T-helper 17 cell (primary cell): ENCODE measurements at regions not wholly inside any gene's neighbourhood (a gene's known extent, or its start where the extent isn't known, plus 50 kb on each side); places are given as distances from the start of the nearest gene placed in this dataset.
"Not testable (repeated sequence)": the region's sequence is repeated elsewhere in the genome, so short reads cannot be mapped to it uniquely, and the experiment has no call there.

ENCODE experiments used
- ATAC-seq: fragments of 150-1000 bp; cut with Tn5 transposase; 2 replicates; pipeline ENCODE4 v1.10.0; 2021; ENCODE audit warnings: mild to moderate bottlenecking, moderate library complexity
- DNase-seq, 3 donors: peaks; one replicate each; pipeline versions ENCODE4 v3.0.0 to v3.0.0-alpha.2; 2020 to 2021
- H3K9me3 ChIP-seq: one replicate; pipeline ENCODE4 v1.7.0; 2013; ENCODE audit warnings: low read length, mild to moderate bottlenecking; ENCODE audit not compliant: control insufficient read depth, poor library complexity, severe bottlenecking
- H3K27ac Mint-ChIP-seq: one replicate; pipeline ENCODE4 v1.8.0; 2022; ENCODE audit warnings: mild to moderate bottlenecking, moderate library complexity, mixed read lengths
- H3K27me3 Mint-ChIP-seq: one replicate; pipeline ENCODE4 v1.8.0; 2022; ENCODE audit warnings: mixed read lengths
- H3K36me3 Mint-ChIP-seq: one replicate; pipeline ENCODE4 v1.8.0; 2022; ENCODE audit warnings: low read depth, mixed read lengths
- H3K4me1 Mint-ChIP-seq: one replicate; pipeline ENCODE4 v1.8.0; 2022; ENCODE audit warnings: mild to moderate bottlenecking, mixed read lengths
- H3K4me3 Mint-ChIP-seq: one replicate; pipeline ENCODE4 v1.8.0; 2022; ENCODE audit warnings: mild to moderate bottlenecking, moderate library complexity, mixed read lengths

GRCh38 chr2:87343347-87343746 lies 321.7 kb upstream of the PLGLB1 start:
- ATAC-seq, H3K4me3 Mint-ChIP-seq, H3K36me3 Mint-ChIP-seq, H3K27me3 Mint-ChIP-seq, H3K9me3 ChIP-seq, H3K4me1 Mint-ChIP-seq, H3K27ac Mint-ChIP-seq, DNase-seq: not testable (repeated sequence)

- ATAC-seq, H3K9me3 ChIP-seq, H3K4me1 Mint-ChIP-seq, H3K36me3 Mint-ChIP-seq, H3K4me3 Mint-ChIP-seq, H3K27ac Mint-ChIP-seq, H3K27me3 Mint-ChIP-seq, DNase-seq: not testable (repeated sequence)
These were observed 323.6 kb upstream of the PLGLB1 start for GRCh38 chr2:87345283-87345682.

GRCh38 chr2:87348556-87348955 lies 326.9 kb upstream of the PLGLB1 start:
- not testable (repeated sequence) for H3K4me1 Mint-ChIP-seq, H3K36me3 Mint-ChIP-seq, H3K27ac Mint-ChIP-seq, DNase-seq, H3K9me3 ChIP-seq, ATAC-seq, H3K4me3 Mint-ChIP-seq, H3K27me3 Mint-ChIP-seq

DNA sequence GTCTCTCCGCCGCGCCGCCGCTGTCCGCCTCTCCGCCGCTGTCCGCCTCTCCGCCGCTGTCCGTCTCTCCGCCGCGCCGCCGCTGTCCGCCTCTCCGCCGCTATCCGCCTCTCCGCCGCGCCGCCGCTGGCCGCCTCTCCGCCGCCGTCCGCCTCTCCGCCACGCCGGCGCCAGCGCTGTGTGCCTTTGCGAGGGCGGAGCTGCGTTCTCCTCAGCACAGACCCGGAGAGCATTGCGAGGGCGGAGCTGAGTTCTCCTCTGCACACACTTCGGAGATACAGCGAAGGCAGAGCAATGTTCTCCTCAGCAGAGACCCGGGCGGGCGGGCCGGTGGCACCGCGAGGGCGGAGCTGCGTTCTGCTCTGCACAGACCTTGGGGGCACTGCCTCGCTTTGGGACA lies 327.4 kb upstream of the PLGLB1 start:
- not testable (repeated sequence) for DNase-seq

DNA sequence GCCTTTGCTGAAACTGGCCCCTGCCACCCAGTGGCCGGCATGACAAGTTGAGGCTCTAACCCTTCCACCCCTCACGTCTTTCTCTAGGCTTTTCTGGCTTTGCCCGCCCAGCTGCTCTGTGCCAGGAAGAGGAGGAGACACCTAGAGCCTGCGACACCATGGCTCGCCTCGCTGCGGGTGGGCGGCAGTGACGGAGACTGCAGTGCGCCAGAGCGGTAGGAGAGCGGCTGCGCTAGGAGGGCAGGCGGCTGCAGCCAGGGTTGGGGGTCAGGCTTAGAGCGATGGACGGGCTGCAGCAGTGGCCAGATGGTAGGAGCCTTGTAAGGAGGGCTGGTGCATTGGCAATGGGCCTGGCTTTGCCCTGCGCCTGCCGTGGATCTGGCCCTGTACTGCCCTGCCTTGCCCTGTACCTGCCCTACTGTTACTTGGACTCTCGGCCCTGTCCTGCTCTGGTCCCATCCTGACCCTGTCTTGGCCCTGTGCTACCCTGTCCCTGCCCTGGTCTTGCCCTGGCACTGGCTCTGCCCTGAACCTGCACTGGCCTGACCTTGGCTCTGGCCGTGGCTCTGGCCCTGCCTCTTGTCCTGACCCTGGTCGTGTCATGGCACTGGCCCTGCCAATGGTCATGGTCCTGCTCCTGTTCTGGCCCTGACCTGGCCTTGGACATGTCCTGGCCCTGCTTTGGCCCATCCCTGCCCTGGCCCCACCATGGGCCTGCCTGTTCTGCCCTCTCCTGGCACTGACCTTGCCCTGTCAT lies 330.7 kb upstream of the PLGLB1 start:
- H3K4me3 Mint-ChIP-seq, H3K9me3 ChIP-seq, H3K27me3 Mint-ChIP-seq, ATAC-seq, H3K4me1 Mint-ChIP-seq, H3K27ac Mint-ChIP-seq, DNase-seq, H3K36me3 Mint-ChIP-seq: not testable (repeated sequence)

More for the DNA sequence above, 327.4 kb upstream of the PLGLB1 start:
- H3K4me3 Mint-ChIP-seq = peak overlapping the region; percentile 55
- ATAC-seq, H3K4me1 Mint-ChIP-seq, H3K36me3 Mint-ChIP-seq, H3K9me3 ChIP-seq, H3K27ac Mint-ChIP-seq, H3K27me3 Mint-ChIP-seq: not testable (repeated sequence)

- ATAC-seq, H3K9me3 ChIP-seq, H3K36me3 Mint-ChIP-seq, H3K27me3 Mint-ChIP-seq, DNase-seq, H3K4me3 Mint-ChIP-seq, H3K27ac Mint-ChIP-seq, H3K4me1 Mint-ChIP-seq: not testable (repeated sequence)
These were observed 331.8 kb upstream of the PLGLB1 start for GRCh38 chr2:87353408-87353807.

- H3K4me3 Mint-ChIP-seq = not testable (repeated sequence)
These were observed 332.5 kb upstream of the PLGLB1 start for GRCh38 chr2:87354102-87354501.

DNA sequence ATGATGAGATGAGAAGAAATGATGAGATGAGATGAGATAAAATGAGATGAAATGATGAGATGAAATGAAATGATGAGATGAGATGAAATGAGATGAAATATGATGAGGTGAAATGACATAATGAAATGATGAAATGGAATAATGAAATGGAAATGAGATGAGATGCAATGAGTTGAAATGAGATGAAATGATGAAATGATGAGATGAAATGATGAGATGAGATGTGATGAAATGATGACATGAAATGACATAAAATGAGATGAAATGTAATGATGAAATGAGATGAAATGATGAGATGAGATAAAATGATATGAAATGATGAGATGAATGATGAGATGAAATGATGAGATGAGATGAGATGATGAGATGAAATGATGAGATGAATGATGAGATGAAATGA lies 338.6 kb upstream of the PLGLB1 start:
- H3K27me3 Mint-ChIP-seq, H3K36me3 Mint-ChIP-seq, H3K4me3 Mint-ChIP-seq, ATAC-seq, H3K27ac Mint-ChIP-seq, H3K9me3 ChIP-seq, DNase-seq, H3K4me1 Mint-ChIP-seq: not testable (repeated sequence)

More at GRCh38 chr2:87354102-87354501, 332.5 kb upstream of the PLGLB1 start:
- H3K4me1 Mint-ChIP-seq, H3K27me3 Mint-ChIP-seq, ATAC-seq, H3K36me3 Mint-ChIP-seq, DNase-seq, H3K9me3 ChIP-seq, H3K27ac Mint-ChIP-seq: not testable (repeated sequence)

DNA sequence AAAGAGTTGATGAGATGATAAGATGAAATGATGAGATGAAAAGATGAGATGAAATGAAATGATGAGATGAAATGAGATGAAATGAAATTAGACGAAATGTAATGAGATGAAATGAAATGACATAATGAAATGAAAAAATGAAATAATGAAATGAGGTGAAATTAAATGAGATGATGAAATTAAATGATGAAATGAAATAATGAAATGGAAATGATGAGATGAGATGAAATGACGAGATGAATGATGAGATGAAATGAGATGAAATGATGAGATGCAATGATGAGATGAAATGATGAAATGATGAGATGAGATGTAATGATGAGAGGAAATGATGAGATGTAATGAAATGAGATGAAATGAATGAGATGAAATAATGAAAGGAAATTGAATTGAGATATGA lies 339.3 kb upstream of the PLGLB1 start:
- H3K27ac Mint-ChIP-seq, H3K4me3 Mint-ChIP-seq, H3K4me1 Mint-ChIP-seq, H3K36me3 Mint-ChIP-seq, H3K27me3 Mint-ChIP-seq, H3K9me3 ChIP-seq, ATAC-seq, DNase-seq: not testable (repeated sequence)

GRCh38 chr2:87361805-87362204 lies 340.2 kb upstream of the PLGLB1 start:
- not testable (repeated sequence) for H3K4me1 Mint-ChIP-seq, H3K27ac Mint-ChIP-seq, ATAC-seq, DNase-seq, H3K27me3 Mint-ChIP-seq, H3K9me3 ChIP-seq, H3K36me3 Mint-ChIP-seq, H3K4me3 Mint-ChIP-seq

DNA sequence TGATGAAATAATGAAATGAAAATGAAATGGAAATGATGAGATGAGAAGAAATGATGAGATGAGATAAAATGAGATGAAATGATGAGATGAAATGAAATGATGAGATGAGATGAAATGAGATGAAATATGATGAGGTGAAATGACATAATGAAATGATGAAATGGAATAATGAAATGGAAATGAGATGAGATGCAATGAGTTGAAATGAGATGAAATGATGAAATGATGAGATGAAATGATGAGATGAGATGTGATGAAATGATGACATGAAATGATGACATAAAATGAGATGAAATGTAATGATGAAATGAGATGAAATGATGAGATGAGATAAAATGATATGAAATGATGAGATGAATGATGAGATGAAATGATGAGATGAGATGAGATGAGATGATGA lies 342.7 kb upstream of the PLGLB1 start:
- not testable (repeated sequence) for H3K27ac Mint-ChIP-seq, DNase-seq, H3K36me3 Mint-ChIP-seq, H3K4me1 Mint-ChIP-seq, H3K4me3 Mint-ChIP-seq, H3K9me3 ChIP-seq, H3K27me3 Mint-ChIP-seq, ATAC-seq

- not testable (repeated sequence) for DNase-seq, H3K27me3 Mint-ChIP-seq, H3K4me1 Mint-ChIP-seq, H3K36me3 Mint-ChIP-seq, H3K9me3 ChIP-seq, H3K4me3 Mint-ChIP-seq, ATAC-seq, H3K27ac Mint-ChIP-seq
These were observed 343.4 kb upstream of the PLGLB1 start for GRCh38 chr2:87365038-87365437.

- H3K4me3 Mint-ChIP-seq, H3K27me3 Mint-ChIP-seq, DNase-seq, H3K9me3 ChIP-seq, ATAC-seq, H3K27ac Mint-ChIP-seq, H3K4me1 Mint-ChIP-seq, H3K36me3 Mint-ChIP-seq: not testable (repeated sequence)
These were observed 361.8 kb upstream of the PLGLB2 start for GRCh38 chr2:87386063-87386560.

GRCh38 chr2:87395784-87396183 lies 352.1 kb upstream of the PLGLB2 start:
- not testable (repeated sequence) for H3K4me1 Mint-ChIP-seq, H3K27ac Mint-ChIP-seq, DNase-seq, ATAC-seq, H3K36me3 Mint-ChIP-seq, H3K27me3 Mint-ChIP-seq, H3K4me3 Mint-ChIP-seq, H3K9me3 ChIP-seq
